GM12872 (cell line): ENCODE measurements at regions not wholly inside any gene's neighbourhood (a gene's known extent, or its start where the extent isn't known, plus 50 kb on each side); places are given as distances from the start of the nearest gene placed in this dataset.

Experiments
- CTCF ChIP-seq: IDR thresholded peaks from 3 replicates; pipeline ENCODE4 v1.5.1; 2011; ENCODE audit warnings: low read depth, mild to moderate bottlenecking, low read length, moderate library complexity; ENCODE audit not compliant: insufficient read depth

- TF ChIP-seq CTCF = no peak
Observed at GRCh38 chr19:31546205-31546960, 197.1 kb upstream of the TSHZ3 start.

- no peak for TF ChIP-seq CTCF
Observed at GRCh38 chr19:31548941-31549340, 199.7 kb upstream of the TSHZ3 start.

GRCh38 chr19:31553112-31553845, 204.0 kb upstream of the TSHZ3 start:
- no peak for TF ChIP-seq CTCF

GRCh38 chr19:31553846-31554215, 204.6 kb upstream of the TSHZ3 start:
- no peak for TF ChIP-seq CTCF

- TF ChIP-seq CTCF = no peak
Observed at GRCh38 chr19:31554360-31554759, 205.1 kb upstream of the TSHZ3 start.

- no peak for TF ChIP-seq CTCF
Observed at GRCh38 chr19:31555634-31556215, 206.5 kb upstream of the TSHZ3 start.

- no peak for TF ChIP-seq CTCF
Observed at GRCh38 chr19:31559494-31559893, 210.3 kb upstream of the TSHZ3 start.
